Suprapubic skin (tissue), 4 donors: ENCODE measurements at regions not wholly inside any gene's neighbourhood (a gene's known extent, or its start where the extent isn't known, plus 50 kb on each side); places are given as distances from the start of the nearest gene placed in this dataset.

ENCODE experiments used
- DNase-seq, 2 donors: peaks; one replicate each; pipeline ENCODE4 v3.0.0-alpha.2; 2019; ENCODE audit warnings: low spot score in 2 of 2
- H3K27ac ChIP-seq: fragments of 200-600 bp; sonication (generic); one replicate; pipeline ENCODE4 v1.5.1; 2019
- H3K27me3 ChIP-seq: fragments of 200-600 bp; sonication (generic); one replicate; pipeline ENCODE4 v1.5.1; 2019
- H3K36me3 ChIP-seq: fragments of 200-600 bp; sonication (generic); one replicate; pipeline ENCODE4 v1.5.1; 2019
- H3K4me1 ChIP-seq: fragments of 200-600 bp; sonication (generic); one replicate; pipeline ENCODE4 v1.5.1; 2019
- H3K4me3 ChIP-seq: fragments of 200-600 bp; sonication (generic); one replicate; pipeline ENCODE4 v1.5.1; 2019; ENCODE audit warnings: mild to moderate bottlenecking
- H3K9me3 ChIP-seq: fragments of 200-600 bp; sonication (generic); one replicate; pipeline ENCODE4 v1.5.1; 2019
- CTCF ChIP-seq, 2 donors: fragments of 200-600 bp in 1 of 2; fragments of 450-650 bp in 1 of 2; sonication (generic) in 1 of 2; IDR thresholded peaks; one replicate each; pipeline ENCODE4 v1.5.1; 2016 to 2019; ENCODE audit warnings: antibody characterized with exemption in 2 of 2, mild to moderate bottlenecking in 1 of 2, moderate library complexity in 1 of 2
- EP300 ChIP-seq: sonication (generic); formaldehyde crosslinking; IDR thresholded peaks from one replicate; pipeline ENCODE4 v1.6.1; 2017; ENCODE audit warnings: antibody characterized with exemption
- POLR2A ChIP-seq, 2 donors: fragments of 450-650 bp; IDR thresholded peaks; one replicate each; pipeline ENCODE4 v1.6.1; 2017; ENCODE audit warnings: antibody characterized with exemption in 2 of 2, mild to moderate bottlenecking in 2 of 2, moderate library complexity in 2 of 2
- POLR2AphosphoS5 ChIP-seq, 3 donors: sonication (generic); formaldehyde crosslinking; IDR thresholded peaks; one replicate each; pipeline ENCODE4 v1.6.1; 2017; ENCODE audit warnings: antibody characterized with exemption in 3 of 3
- WGBS: methylation state at CpG from one replicate; pipeline ENCODE4 v1.1.5; 2018; 5-methylcytosine and 5-hydroxymethylcytosine counted together

DNA sequence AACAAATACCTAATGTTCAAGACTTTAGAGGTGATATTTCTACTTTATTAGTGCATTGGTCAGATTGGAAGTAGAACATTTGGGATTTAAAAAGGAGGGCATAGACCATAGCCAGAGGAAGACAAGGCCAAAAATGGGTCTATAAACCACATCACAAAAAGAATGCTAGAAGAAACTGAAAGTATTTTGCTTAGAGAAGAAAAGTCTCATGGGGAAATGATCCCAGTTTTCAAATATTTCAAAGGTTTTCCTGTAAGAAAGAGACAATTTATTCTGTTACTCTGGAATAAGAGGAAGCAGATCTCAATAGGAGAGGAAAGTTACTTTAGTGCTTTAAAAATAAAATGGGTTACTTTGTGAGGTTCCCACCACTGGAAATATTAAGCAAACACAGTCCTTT lies 341.4 kb downstream of the TNS1 start:
- H3K36me3 ChIP-seq: no peaks in the 10 kb centered on the region
- peaks cover 23% of the 10 kb centered on the region for H3K4me1 ChIP-seq
- no peaks in the 10 kb centered on the region for H3K27me3 ChIP-seq
- TF ChIP-seq POLR2A (IDR thresholded peaks at IDR 0.05): no peak
- no peak for TF ChIP-seq EP300
- no peak for TF ChIP-seq POLR2AphosphoS5 (IDR thresholded peaks at IDR 0.05)
- TF ChIP-seq CTCF (IDR thresholded peaks at IDR 0.05): no peak
- peak overlapping the region; percentile 51 for H3K27ac ChIP-seq
- H3K9me3 ChIP-seq: no peaks in the 10 kb centered on the region
- no peak for DNase-seq
- no peak overlapping the region for H3K4me3 ChIP-seq

- DNase-seq: no peak
- no peaks in the 10 kb centered on the region for H3K9me3 ChIP-seq
- no peaks in the 10 kb centered on the region for H3K36me3 ChIP-seq
- no peak overlapping the region for H3K4me3 ChIP-seq
- H3K27me3 ChIP-seq: no peaks in the 10 kb centered on the region
- peaks cover 25% of the 10 kb centered on the region for H3K4me1 ChIP-seq
- TF ChIP-seq POLR2AphosphoS5 (IDR thresholded peaks at IDR 0.05): no peak
- TF ChIP-seq EP300: no peak
- TF ChIP-seq CTCF (IDR thresholded peaks at IDR 0.05): no peak
- no peak overlapping the region for H3K27ac ChIP-seq
Observed at GRCh38 chr2:217660423-217660822, 342.4 kb downstream of the TNS1 start.

DNA sequence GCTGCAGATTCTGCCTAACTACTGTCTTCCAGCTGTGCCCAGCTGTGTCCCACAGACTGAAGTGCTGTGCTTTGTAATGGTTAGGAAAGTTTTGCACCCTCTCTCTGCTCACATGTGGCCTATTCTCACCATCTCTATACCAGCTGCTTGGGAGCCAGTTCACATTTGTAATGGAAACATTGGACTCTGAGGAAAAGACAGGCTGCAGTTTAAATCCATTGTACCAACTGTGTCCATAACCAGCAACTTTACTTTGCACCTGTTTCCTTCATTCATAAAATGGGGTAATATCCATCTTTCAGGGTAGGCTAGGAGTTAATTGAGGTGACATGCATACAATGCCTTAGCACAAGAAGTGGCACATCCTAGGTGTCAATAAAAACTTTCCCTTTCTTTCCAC lies 344.0 kb downstream of the TNS1 start:
- no peak for TF ChIP-seq EP300
- TF ChIP-seq POLR2AphosphoS5 (IDR thresholded peaks at IDR 0.05): no peak
- TF ChIP-seq CTCF (IDR thresholded peaks at IDR 0.05): no peak
- TF ChIP-seq POLR2A (IDR thresholded peaks at IDR 0.05): no peak
- H3K4me3 ChIP-seq: no peak overlapping the region
- H3K4me1 ChIP-seq: peaks cover 31% of the 10 kb centered on the region
- no peaks in the 10 kb centered on the region for H3K36me3 ChIP-seq
- H3K27ac ChIP-seq: no peak overlapping the region
- DNase-seq: no peak
- H3K9me3 ChIP-seq: no peaks in the 10 kb centered on the region
- H3K27me3 ChIP-seq: no peaks in the 10 kb centered on the region

DNA sequence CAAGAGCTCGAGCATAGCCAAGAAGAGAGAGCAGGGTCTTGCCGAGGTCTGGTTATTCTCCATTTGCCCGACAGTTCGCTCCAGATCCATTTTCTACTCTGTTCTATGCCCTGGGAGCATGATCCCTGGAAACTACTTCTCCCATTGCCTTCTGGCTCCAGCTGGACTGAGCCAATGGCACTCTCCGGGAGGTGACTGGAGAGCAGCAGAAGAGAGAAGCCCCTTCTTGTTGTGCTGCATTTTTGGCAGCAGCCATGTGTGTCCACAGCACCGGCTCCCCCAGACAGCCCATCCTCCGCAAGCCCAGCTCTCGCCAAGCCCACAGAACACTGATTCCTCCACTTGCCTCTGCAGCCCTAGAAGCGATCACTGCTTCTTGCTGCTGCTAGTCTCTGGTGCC lies 345.5 kb downstream of the TNS1 start:
- no peak for DNase-seq
- no peaks in the 10 kb centered on the region for H3K9me3 ChIP-seq

DNA sequence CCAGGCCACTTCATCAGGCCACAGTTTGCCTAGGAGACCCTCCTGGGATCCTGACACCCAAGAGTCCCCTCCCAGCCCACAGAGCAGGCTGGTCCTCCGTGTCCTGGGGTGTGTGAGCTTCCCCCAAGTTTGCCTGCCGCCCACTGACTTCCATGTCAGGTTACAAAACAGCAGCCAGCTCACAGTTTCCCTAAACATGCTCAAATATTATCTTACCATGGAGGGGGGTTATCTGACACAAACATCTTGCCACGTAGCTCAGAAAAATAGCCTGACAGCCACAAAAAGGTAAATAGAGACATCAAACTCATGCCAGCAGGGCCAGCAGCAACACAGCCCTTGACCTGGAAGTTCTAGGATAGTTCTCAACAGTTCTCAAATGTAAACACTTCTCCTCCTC lies 346.5 kb downstream of the TNS1 start:
- TF ChIP-seq CTCF (IDR thresholded peaks at IDR 0.05): no peak
- TF ChIP-seq EP300: no peak
- TF ChIP-seq POLR2AphosphoS5 (IDR thresholded peaks at IDR 0.05): no peak
- no peak for TF ChIP-seq POLR2A (IDR thresholded peaks at IDR 0.05)
- H3K9me3 ChIP-seq: no peaks in the 10 kb centered on the region
- WGBS: 84% methylated on average over 3 of the region's 3 CpGs
- peak overlapping the region; percentile 45 for H3K27ac ChIP-seq
- H3K27me3 ChIP-seq: no peaks in the 10 kb centered on the region
- no peaks in the 10 kb centered on the region for H3K36me3 ChIP-seq
- no peak for DNase-seq
- H3K4me1 ChIP-seq: peaks cover 40% of the 10 kb centered on the region
- no peak overlapping the region for H3K4me3 ChIP-seq

More for the DNA sequence above, 345.5 kb downstream of the TNS1 start:
- Histone ChIP-seq H3K36me3 (no peaks in the 10 kb centered on the region), H3K4me1 (peaks cover 46% of the 10 kb centered on the region), H3K4me3 (no peak overlapping the region), H3K27me3 (no peaks in the 10 kb centered on the region), H3K27ac (no peak overlapping the region)
- no peak for TF ChIP-seq CTCF (IDR thresholded peaks at IDR 0.05)
- WGBS: 94% methylated on average over 9 of the region's 9 CpGs
